A673 (cell line): ENCODE measurements at regions not wholly inside any gene's neighbourhood (a gene's known extent, or its start where the extent isn't known, plus 50 kb on each side); places are given as distances from the start of the nearest gene placed in this dataset.

Experiments
- BruUV-seq: library from RNA; stranded (reverse); fragments of 400-500 nt; replicated peaks from 2 replicates; lab custom pipeline; 2021; lab: Mats Ljungman, UMichigan
- CTCF ChIA-PET: fragments of 300-600 bp; sonication (Branson Sonifier 250); formaldehyde crosslinking; loops from one replicate; lab custom pipeline; 2022; ENCODE audit warnings: antibody characterized with exemption; lab: Charles Lee
- POLR2A ChIA-PET: fragments of 300-600 bp; sonication (Branson Sonifier 250); formaldehyde crosslinking; loops from one replicate; lab custom pipeline; 2022; ENCODE audit warnings: antibody characterized with exemption; ENCODE audit not compliant: low non-redundant PET; lab: Charles Lee
- DNase-seq: peaks from one replicate; pipeline ENCODE4 v3.0.0-alpha.2; 2015; ENCODE audit warnings: low spot score
- H3K27ac ChIP-seq: fragments of 200-600 bp; sonication (generic); 2 replicates; pipeline ENCODE4 v1.5.1; 2016; ENCODE audit warnings: mixed run types, low read depth, mild to moderate bottlenecking, mixed read lengths, antibody characterized with exemption, low read length; ENCODE audit not compliant: poor library complexity, severe bottlenecking
- H3K27me3 ChIP-seq: fragments of 200-600 bp; sonication (generic); replicated peaks from 2 replicates; pipeline ENCODE4 v1.6.1; 2017; ENCODE audit warnings: mixed run types, low read depth, mild to moderate bottlenecking, mixed read lengths, antibody characterized with exemption, low read length; ENCODE audit not compliant: insufficient read depth, poor library complexity
- H3K36me3 ChIP-seq: fragments of 200-600 bp; sonication (generic); 2 replicates; pipeline ENCODE4 v1.6.1; 2016; ENCODE audit warnings: mixed run types, mild to moderate bottlenecking, mixed read lengths, antibody characterized with exemption, low read length; ENCODE audit not compliant: insufficient read depth, poor library complexity, severe bottlenecking
- H3K4me1 ChIP-seq: fragments of 200-600 bp; sonication (generic); 2 replicates; pipeline ENCODE4 v1.6.1; 2017; ENCODE audit warnings: mixed run types, mild to moderate bottlenecking, mixed read lengths, antibody characterized with exemption, low read length; ENCODE audit not compliant: insufficient read depth, poor library complexity, severe bottlenecking
- H3K4me3 ChIP-seq: fragments of 200-600 bp; sonication (generic); 2 replicates; pipeline ENCODE4 v1.5.1; 2016; ENCODE audit warnings: low read depth, mixed run types, mild to moderate bottlenecking, mixed read lengths, low read length; ENCODE audit not compliant: poor library complexity, severe bottlenecking
- H3K9me3 ChIP-seq: fragments of 200-600 bp; sonication (generic); 2 replicates; pipeline ENCODE4 v1.6.1; 2016; ENCODE audit warnings: mixed run types, low read depth, mild to moderate bottlenecking, mixed read lengths, antibody characterized with exemption, low read length; ENCODE audit not compliant: poor library complexity, severe bottlenecking
- EZH2 ChIP-seq: fragments of 200-600 bp; sonication (generic); IDR thresholded peaks from 2 replicates; pipeline ENCODE4 v1.6.1; 2017; ENCODE audit warnings: borderline replicate concordance, low read depth, mild to moderate bottlenecking, mixed read lengths, antibody characterized with exemption, low read length; ENCODE audit not compliant: poor library complexity, severe bottlenecking
- intact Hi-C: fragments of 100-400 bp; cut with micrococcal nuclease; formaldehyde crosslinking; loops from one replicate; pipeline ENCODE4 v1.10.0; 2022; ENCODE audit not compliant: unreplicated experiment
- TF ChIP-seq, protein P1 (sequence below): fragments of 300-800, 200-600 bp; sonication (generic); conservative IDR thresholded peaks from 2 replicates; pipeline ENCODE4 v1.5.1; 2017; ENCODE audit warnings: low read depth, mild to moderate bottlenecking, antibody characterized with exemption, low read length, moderate library complexity, mixed read lengths

DNA sequence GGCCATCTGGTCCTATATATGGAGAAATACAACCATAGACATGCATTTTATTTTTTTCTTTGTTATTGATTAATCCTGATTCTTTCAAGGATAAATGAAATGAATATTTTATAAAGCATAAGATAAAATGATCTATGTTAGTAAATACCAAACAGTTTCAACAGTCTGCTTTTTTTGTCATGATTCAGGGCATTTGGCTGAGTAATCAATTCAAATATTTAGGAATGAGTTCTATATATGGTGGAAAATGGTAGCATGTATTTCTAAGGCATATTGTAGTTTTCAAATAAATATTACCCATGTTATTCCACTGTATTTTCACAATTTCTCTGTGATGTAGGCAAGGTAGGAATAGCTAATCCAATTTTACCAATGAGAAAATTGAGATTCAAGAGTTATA, 287.5 kb upstream of the FKBP1C start:
- ChIA-PET POLR2A (no interaction called here), CTCF (no interaction called here)
- intact Hi-C loops: no loop called here
- H3K27ac ChIP-seq: no peak overlapping the region
- H3K36me3 ChIP-seq: no peaks in the 10 kb centered on the region
- no peaks in the 10 kb centered on the region for H3K27me3 ChIP-seq
- TF ChIP-seq, protein P1, sequence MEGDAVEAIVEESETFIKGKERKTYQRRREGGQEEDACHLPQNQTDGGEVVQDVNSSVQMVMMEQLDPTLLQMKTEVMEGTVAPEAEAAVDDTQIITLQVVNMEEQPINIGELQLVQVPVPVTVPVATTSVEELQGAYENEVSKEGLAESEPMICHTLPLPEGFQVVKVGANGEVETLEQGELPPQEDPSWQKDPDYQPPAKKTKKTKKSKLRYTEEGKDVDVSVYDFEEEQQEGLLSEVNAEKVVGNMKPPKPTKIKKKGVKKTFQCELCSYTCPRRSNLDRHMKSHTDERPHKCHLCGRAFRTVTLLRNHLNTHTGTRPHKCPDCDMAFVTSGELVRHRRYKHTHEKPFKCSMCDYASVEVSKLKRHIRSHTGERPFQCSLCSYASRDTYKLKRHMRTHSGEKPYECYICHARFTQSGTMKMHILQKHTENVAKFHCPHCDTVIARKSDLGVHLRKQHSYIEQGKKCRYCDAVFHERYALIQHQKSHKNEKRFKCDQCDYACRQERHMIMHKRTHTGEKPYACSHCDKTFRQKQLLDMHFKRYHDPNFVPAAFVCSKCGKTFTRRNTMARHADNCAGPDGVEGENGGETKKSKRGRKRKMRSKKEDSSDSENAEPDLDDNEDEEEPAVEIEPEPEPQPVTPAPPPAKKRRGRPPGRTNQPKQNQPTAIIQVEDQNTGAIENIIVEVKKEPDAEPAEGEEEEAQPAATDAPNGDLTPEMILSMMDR: no peak
- no peak for TF ChIP-seq EZH2
- H3K9me3 ChIP-seq: peaks cover 13% of the 10 kb centered on the region
- H3K4me3 ChIP-seq: no peak overlapping the region
- DNase-seq: no peak
- no TSS peak for BruUV-seq
- no peaks in the 10 kb centered on the region for H3K4me1 ChIP-seq

DNA sequence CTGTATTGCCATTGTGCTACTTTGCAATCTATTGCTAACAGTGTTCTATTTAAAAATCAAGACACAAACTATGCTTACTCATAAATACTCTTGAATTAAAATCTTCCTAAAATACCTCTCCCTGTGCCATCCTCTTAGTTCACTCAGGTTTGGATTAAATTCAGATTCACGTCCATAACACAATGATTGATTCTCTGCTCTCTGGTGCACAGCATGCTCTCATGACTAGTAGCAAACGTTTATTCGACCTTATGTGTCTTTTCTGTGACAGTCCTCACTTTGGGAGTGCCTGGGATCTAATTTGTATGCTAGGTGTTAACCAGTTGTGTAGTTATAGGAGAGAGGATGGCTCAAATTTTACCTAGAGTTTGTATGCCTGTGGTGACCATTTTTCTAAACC, 270.4 kb upstream of the FKBP1C start:
- Histone ChIP-seq H3K27ac (no peak overlapping the region), H3K27me3 (no peaks in the 10 kb centered on the region), H3K36me3 (no peaks in the 10 kb centered on the region), H3K4me3 (no peak overlapping the region), H3K4me1 (no peaks in the 10 kb centered on the region), H3K9me3 (peaks cover 17% of the 10 kb centered on the region)
- CTCF ChIA-PET: no interaction called here
- intact Hi-C loops: no loop called here
- no peak for TF ChIP-seq EZH2
- TF ChIP-seq, protein P1: no peak
- no peak for DNase-seq
- no TSS peak for BruUV-seq
- POLR2A ChIA-PET: no interaction called here

GRCh38 chr6:62942000-62942399, 269.3 kb upstream of the FKBP1C start:
- H3K27me3 ChIP-seq: no peaks in the 10 kb centered on the region
- no peak for DNase-seq
- TF ChIP-seq, protein P1: no peak
- TF ChIP-seq EZH2: no peak
- no TSS peak for BruUV-seq
- H3K4me3 ChIP-seq: no peak overlapping the region
- no peaks in the 10 kb centered on the region for H3K36me3 ChIP-seq
- H3K27ac ChIP-seq: no peak overlapping the region
- POLR2A ChIA-PET: no interaction called here
- no peaks in the 10 kb centered on the region for H3K4me1 ChIP-seq
- CTCF ChIA-PET: no interaction called here
- peaks cover 17% of the 10 kb centered on the region for H3K9me3 ChIP-seq
- intact Hi-C loops: no loop called here
